ENCODE measurements at regions not wholly inside any gene's neighbourhood (a gene's known extent, or its start where the extent isn't known, plus 50 kb on each side); places are given as distances from the start of the nearest gene placed in this dataset.
"Not testable (repeated sequence)": the region's sequence is repeated elsewhere in the genome, so short reads cannot be mapped to it uniquely, and the experiment has no call there.

DNA sequence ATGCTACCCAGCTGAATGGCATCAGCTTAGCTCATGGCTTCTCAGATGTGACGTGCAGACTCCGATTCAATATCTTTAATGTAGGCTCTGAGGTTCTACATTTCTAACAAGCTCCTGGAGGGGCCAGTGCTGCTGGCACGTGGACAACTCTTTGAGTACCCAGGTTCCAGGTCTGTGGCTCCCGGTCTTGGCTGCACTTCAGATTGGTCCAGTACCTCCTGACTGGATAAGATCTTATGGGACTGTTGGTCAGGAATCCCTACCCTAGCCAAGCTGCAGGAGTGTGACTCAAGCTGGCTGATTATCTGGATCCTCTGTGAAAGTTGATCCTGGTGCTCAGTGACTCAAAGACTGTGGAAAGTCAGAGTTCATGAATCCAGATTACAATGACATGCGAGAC lies 222.1 kb downstream of the ANKRD30B start:
- 72 to 80% (median 79%) methylated on average over 5 of the region's 5 CpGs for WGBS, 3 donors
- DNase-seq, result no peak

DNA sequence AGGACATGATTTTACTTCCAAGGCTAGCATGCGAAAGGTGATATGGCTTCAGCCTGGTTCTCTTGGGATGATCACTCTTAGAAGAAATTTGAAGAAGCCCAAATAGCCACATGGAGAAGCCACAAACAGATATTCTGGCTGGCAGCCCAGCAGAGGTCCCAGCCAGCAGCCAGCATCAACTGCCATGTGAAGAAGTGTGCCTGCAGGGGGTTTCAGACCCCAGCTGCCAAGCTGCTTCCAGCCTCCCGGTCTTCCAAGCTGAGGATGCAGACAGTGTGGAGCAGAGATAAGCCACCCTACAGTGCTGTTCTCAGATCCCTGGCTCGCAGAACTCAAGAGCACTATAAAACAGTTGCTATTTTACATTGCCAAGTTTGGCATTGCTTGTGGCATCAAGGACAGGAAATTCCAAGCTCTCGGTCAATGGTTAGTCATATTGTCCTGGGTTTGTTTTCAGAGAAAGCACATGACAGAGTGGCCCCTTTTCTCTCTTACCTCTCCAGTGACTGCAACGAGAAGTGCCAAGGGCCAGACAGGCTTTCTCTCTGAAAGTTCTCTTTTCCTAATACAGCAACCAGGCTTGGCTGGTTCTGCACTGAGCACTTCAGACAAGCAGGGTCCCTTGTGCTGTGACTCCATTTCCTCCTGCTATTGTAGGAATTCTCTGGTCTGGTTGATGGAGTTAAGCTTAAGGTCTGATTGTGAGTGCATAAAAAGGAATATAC lies 223.7 kb downstream of the ANKRD30B start:
- TF ChIP-seq EP300 (IDR thresholded peaks at IDR 0.05) (no peak), POLR2A (IDR thresholded peaks at IDR 0.05) (no peak)
- TF ChIP-seq, protein P1, sequence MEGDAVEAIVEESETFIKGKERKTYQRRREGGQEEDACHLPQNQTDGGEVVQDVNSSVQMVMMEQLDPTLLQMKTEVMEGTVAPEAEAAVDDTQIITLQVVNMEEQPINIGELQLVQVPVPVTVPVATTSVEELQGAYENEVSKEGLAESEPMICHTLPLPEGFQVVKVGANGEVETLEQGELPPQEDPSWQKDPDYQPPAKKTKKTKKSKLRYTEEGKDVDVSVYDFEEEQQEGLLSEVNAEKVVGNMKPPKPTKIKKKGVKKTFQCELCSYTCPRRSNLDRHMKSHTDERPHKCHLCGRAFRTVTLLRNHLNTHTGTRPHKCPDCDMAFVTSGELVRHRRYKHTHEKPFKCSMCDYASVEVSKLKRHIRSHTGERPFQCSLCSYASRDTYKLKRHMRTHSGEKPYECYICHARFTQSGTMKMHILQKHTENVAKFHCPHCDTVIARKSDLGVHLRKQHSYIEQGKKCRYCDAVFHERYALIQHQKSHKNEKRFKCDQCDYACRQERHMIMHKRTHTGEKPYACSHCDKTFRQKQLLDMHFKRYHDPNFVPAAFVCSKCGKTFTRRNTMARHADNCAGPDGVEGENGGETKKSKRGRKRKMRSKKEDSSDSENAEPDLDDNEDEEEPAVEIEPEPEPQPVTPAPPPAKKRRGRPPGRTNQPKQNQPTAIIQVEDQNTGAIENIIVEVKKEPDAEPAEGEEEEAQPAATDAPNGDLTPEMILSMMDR (IDR thresholded peaks at IDR 0.05), result no peak
- no peak for DNase-seq
- H3K27ac ChIP-seq, result no peak overlapping the region
- no peaks in the 10 kb centered on the region for H3K4me1 ChIP-seq (ENCODE audit: insufficient read depth)
- no peaks in the 10 kb centered on the region for H3K27me3 ChIP-seq
- H3K4me3 ChIP-seq, result no peak overlapping the region
- intact Hi-C loops (cut with DNase I), result no loop called here
- WGBS, 3 donors, result 64 to 71% (median 70%) methylated on average over 5 of the region's 5 CpGs
- H3K36me3 ChIP-seq, result no peaks in the 10 kb centered on the region
- no peaks in the 10 kb centered on the region for H3K9me3 ChIP-seq

More for the DNA sequence above, 222.1 kb downstream of the ANKRD30B start:
- no peak overlapping the region for H3K27ac ChIP-seq
- intact Hi-C loops (cut with DNase I), result no loop called here
- no peaks in the 10 kb centered on the region for H3K4me1 ChIP-seq (ENCODE audit: insufficient read depth)
- no peaks in the 10 kb centered on the region for H3K27me3 ChIP-seq
- no peaks in the 10 kb centered on the region for H3K9me3 ChIP-seq
- no peak overlapping the region for H3K4me3 ChIP-seq
- TF ChIP-seq, protein P1 (IDR thresholded peaks at IDR 0.05), result no peak
- TF ChIP-seq EP300 (IDR thresholded peaks at IDR 0.05) (no peak), POLR2A (IDR thresholded peaks at IDR 0.05) (no peak)
- no peaks in the 10 kb centered on the region for H3K36me3 ChIP-seq

DNA sequence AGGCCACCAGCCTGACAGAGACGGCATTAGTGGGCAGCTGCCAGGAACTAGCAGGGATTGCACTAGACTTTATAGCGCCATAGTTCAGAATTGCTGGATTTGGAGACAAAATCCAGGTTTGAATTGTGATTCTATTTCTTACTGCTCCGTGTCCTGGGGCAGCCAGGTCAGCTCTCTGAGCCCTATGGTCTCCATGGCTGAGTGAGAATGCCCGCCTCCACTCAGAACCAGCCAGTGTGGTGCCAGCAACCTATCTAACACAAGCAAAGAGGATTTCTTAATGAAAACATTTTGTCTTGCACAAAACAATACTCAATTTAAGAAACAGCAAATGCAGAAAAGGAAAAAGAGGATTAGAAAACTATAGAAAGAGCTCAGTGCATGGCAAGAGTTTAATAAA lies 225.4 kb downstream of the ANKRD30B start:
- H3K27me3 ChIP-seq; H3K27ac ChIP-seq; H3K36me3 ChIP-seq; DNase-seq; H3K4me1 ChIP-seq (ENCODE audit: insufficient read depth); H3K9me3 ChIP-seq; intact Hi-C loops (cut with DNase I); H3K4me3 ChIP-seq: not testable (repeated sequence)
- 69 to 79% (median 73%) methylated on average over 4 of the region's 4 CpGs for WGBS, 3 donors

DNA sequence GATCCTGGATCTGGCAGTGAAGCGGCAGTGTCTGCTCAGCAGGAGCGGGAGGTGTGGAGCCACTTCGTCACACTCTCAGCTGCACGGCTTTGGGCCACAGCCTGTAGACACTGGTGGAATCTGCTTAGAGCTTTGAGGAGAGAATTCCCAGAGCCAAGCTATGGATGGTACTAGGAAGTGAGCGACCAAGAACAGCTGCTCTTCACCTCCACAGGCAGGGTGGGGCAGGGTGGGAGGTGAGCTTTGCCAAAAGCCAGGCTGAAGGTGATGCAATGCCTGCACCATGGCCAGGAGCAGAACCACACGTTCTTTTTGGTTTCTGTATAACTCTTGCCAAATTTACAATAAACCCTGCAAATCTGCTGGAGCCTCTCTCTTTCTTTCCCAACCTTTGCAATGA lies 226.1 kb downstream of the ANKRD30B start:
- WGBS, 3 donors, result 72 to 80% (median 76%) methylated on average over 6 of the region's 6 CpGs
- no peak for TF ChIP-seq POLR2A (IDR thresholded peaks at IDR 0.05)
- no peak for TF ChIP-seq EP300 (IDR thresholded peaks at IDR 0.05)
- TF ChIP-seq, protein P1 (IDR thresholded peaks at IDR 0.05), result no peak
- no peaks in the 10 kb centered on the region for H3K27me3 ChIP-seq
- H3K4me1 ChIP-seq (ENCODE audit: insufficient read depth), result no peaks in the 10 kb centered on the region
- DNase-seq, result no peak
- H3K27ac ChIP-seq, result no peak overlapping the region
- no peaks in the 10 kb centered on the region for H3K36me3 ChIP-seq
- H3K4me3 ChIP-seq, result no peak overlapping the region
- intact Hi-C loops (cut with DNase I), result no loop called here
- H3K9me3 ChIP-seq, result no peaks in the 10 kb centered on the region

DNA sequence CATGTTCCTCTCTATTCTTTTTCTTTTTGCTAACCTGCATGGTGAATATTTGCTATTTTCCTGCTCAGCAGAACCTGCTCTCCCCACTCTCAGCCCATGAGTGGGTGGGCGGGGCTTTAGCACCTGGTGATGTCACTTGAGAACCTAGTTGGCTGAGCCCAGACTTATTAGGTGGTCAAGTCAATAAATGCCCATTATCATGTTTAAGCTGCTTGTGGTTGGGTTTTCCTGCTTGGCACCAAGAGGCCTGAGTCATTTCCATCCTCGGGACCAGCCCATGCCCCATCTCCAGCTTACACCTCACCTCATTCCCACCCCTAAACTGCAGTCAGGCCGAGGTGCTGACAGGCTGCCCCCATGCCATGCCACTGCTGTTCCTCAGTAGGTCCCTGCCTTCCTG lies 226.6 kb downstream of the ANKRD30B start:
- no peak for DNase-seq

More for the DNA sequence above, 226.6 kb downstream of the ANKRD30B start:
- TF ChIP-seq EP300 (IDR thresholded peaks at IDR 0.05), result no peak
- TF ChIP-seq, protein P1 (IDR thresholded peaks at IDR 0.05), result no peak
- TF ChIP-seq POLR2A (IDR thresholded peaks at IDR 0.05), result no peak
- no peaks in the 10 kb centered on the region for H3K27me3 ChIP-seq
- no peaks in the 10 kb centered on the region for H3K36me3 ChIP-seq
- H3K27ac ChIP-seq, result no peak overlapping the region
- H3K4me3 ChIP-seq, result no peak overlapping the region
- H3K4me1 ChIP-seq (ENCODE audit: insufficient read depth), result no peaks in the 10 kb centered on the region
- H3K9me3 ChIP-seq, result no peaks in the 10 kb centered on the region
- intact Hi-C loops (cut with DNase I), result no loop called here
- 41 to 65% (median 42%) methylated on average over 3 of the region's 3 CpGs for WGBS, 3 donors

Data from ovary (tissue), 7 donors.